Stimulated activated CD4-positive, alpha-beta T cell treated with anti-CD3 and anti-CD28 coated beads, Interleukin-4, amount 100 ng/mL, for 4 hours (primary cell): ENCODE measurements at regions not wholly inside any gene's neighbourhood (a gene's known extent, or its start where the extent isn't known, plus 50 kb on each side); places are given as distances from the start of the nearest gene placed in this dataset.
"Not testable (repeated sequence)": the region's sequence is repeated elsewhere in the genome, so short reads cannot be mapped to it uniquely, and the experiment has no call there.

ENCODE experiments used
- DNase-seq, 2 experiments: peaks; one replicate each; pipeline ENCODE4 v3.0.0-alpha.2; 2020

- no peak for DNase-seq
Observed at GRCh38 chr18:77329651-77330050, 80.0 kb downstream of the GALR1 start.

GRCh38 chr18:77334876-77335275, 85.2 kb downstream of the GALR1 start:
- DNase-seq, result no peak

GRCh38 chr18:77337604-77338003, 88.0 kb downstream of the GALR1 start:
- DNase-seq, result no peak

- no peak for DNase-seq
Observed at GRCh38 chr18:77339093-77339492, 89.4 kb downstream of the GALR1 start.

GRCh38 chr18:77339623-77340022, 90.0 kb downstream of the GALR1 start:
- no peak for DNase-seq

- DNase-seq, result no peak
Observed at GRCh38 chr18:77340815-77341214, 91.2 kb downstream of the GALR1 start.

GRCh38 chr18:77341527-77342325, 92.1 kb downstream of the GALR1 start:
- DNase-seq, result no peak

- no peak for DNase-seq
Observed at GRCh38 chr18:77342736-77343135, 93.1 kb downstream of the GALR1 start.

GRCh38 chr18:77343846-77344510, 94.3 kb downstream of the GALR1 start:
- no peak for DNase-seq

GRCh38 chr18:77344786-77345500, 95.3 kb downstream of the GALR1 start:
- DNase-seq, result no peak

- no peak for DNase-seq
Observed at GRCh38 chr18:77346208-77346810, 96.7 kb downstream of the GALR1 start.

GRCh38 chr18:77353349-77353748, 103.7 kb downstream of the GALR1 start:
- not testable (repeated sequence) for DNase-seq

- DNase-seq, result no peak
Observed at GRCh38 chr18:77359561-77360314, 110.1 kb downstream of the GALR1 start.

GRCh38 chr18:77360315-77361190, 110.9 kb downstream of the GALR1 start:
- no peak for DNase-seq

GRCh38 chr18:77361382-77361781, 111.7 kb downstream of the GALR1 start:
- no peak for DNase-seq

GRCh38 chr18:77365667-77366066, 116.0 kb downstream of the GALR1 start:
- no peak for DNase-seq

GRCh38 chr18:77366067-77366719, 116.5 kb downstream of the GALR1 start:
- no peak for DNase-seq

GRCh38 chr18:77366720-77367641, 117.3 kb downstream of the GALR1 start:
- no peak for DNase-seq

- no peak for DNase-seq
Observed at GRCh38 chr18:77369644-77370043, 120.0 kb downstream of the GALR1 start.
